ENCODE measurements at regions not wholly inside any gene's neighbourhood (a gene's known extent, or its start where the extent isn't known, plus 50 kb on each side); places are given as distances from the start of the nearest gene placed in this dataset.

DNA sequence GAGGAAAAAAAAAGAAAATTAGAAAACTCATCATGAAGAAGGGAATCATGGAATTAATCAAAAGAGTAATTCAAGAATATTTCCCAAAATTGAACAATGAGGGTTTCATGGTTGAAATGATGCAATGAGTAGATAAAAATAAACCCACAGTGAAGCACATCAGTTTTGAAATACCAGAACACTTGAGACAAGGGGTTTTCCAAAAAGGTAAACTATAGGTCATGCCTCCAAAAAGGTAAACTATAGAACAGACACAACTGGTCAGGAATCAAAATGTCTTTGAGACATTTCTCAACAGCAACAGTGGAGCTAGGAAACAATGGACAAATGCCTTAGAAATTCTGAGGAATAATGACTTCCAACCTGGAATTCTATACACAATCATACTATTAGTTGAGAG, 60.2 kb upstream of the PCSK5 start:
- FAIRE-seq (no peak), DNase-seq (ENCODE audit: insufficient read length, low spot score) (no peak)

- no peak for FAIRE-seq
- no peak for DNase-seq (ENCODE audit: insufficient read length, low spot score)
These were observed 56.7 kb upstream of the PCSK5 start for GRCh38 chr9:75833778-75834177.

GRCh38 chr9:75834878-75835277, 55.6 kb upstream of the PCSK5 start:
- FAIRE-seq, result no peak
- DNase-seq (ENCODE audit: insufficient read length, low spot score), result no peak
